ENCODE measurements at regions not wholly inside any gene's neighbourhood (a gene's known extent, or its start where the extent isn't known, plus 50 kb on each side); places are given as distances from the start of the nearest gene placed in this dataset.
"Not testable (repeated sequence)": the region's sequence is repeated elsewhere in the genome, so short reads cannot be mapped to it uniquely, and the experiment has no call there.

- not testable (repeated sequence) for DNase-seq (ENCODE audit: low spot score)
These were observed 164.0 kb downstream of the HRH4 start for GRCh38 chr18:24624421-24624820.

- no peak for DNase-seq (ENCODE audit: low spot score)
These were observed 167.3 kb downstream of the HRH4 start for GRCh38 chr18:24627644-24628315.

GRCh38 chr18:24628326-24628725 is 167.9 kb downstream of the HRH4 start:
- no peak for DNase-seq (ENCODE audit: low spot score)

GRCh38 chr18:24629921-24630320 is 169.5 kb downstream of the HRH4 start:
- DNase-seq (ENCODE audit: low spot score): no peak

GRCh38 chr18:24630346-24630880 is 170.0 kb downstream of the HRH4 start:
- no peak for DNase-seq (ENCODE audit: low spot score)

- no peak for DNase-seq (ENCODE audit: low spot score)
These were observed 171.0 kb downstream of the HRH4 start for GRCh38 chr18:24631243-24632025.

GRCh38 chr18:24632158-24632988 is 171.9 kb downstream of the HRH4 start:
- DNase-seq (ENCODE audit: low spot score): no peak

- no peak for DNase-seq (ENCODE audit: low spot score)
These were observed 172.7 kb downstream of the HRH4 start for GRCh38 chr18:24633121-24633520.

- DNase-seq (ENCODE audit: low spot score): no peak
These were observed 189.1 kb downstream of the HRH4 start for GRCh38 chr18:24649571-24649970.

- DNase-seq (ENCODE audit: low spot score): no peak
These were observed 191.0 kb downstream of the HRH4 start for GRCh38 chr18:24651434-24651833.

GRCh38 chr18:24656050-24656449 is 195.6 kb downstream of the HRH4 start:
- no peak for DNase-seq (ENCODE audit: low spot score)

GRCh38 chr18:24656551-24657443 is 196.4 kb downstream of the HRH4 start:
- DNase-seq (ENCODE audit: low spot score): no peak

GRCh38 chr18:24657444-24657842 is 197.0 kb downstream of the HRH4 start:
- no peak for DNase-seq (ENCODE audit: low spot score)

- DNase-seq (ENCODE audit: low spot score): no peak
These were observed 197.9 kb downstream of the HRH4 start for GRCh38 chr18:24658302-24658701.

GRCh38 chr18:24659827-24660720 is 199.6 kb downstream of the HRH4 start:
- no peak for DNase-seq (ENCODE audit: low spot score)

- no peak for DNase-seq (ENCODE audit: low spot score)
These were observed 200.5 kb downstream of the HRH4 start for GRCh38 chr18:24660956-24661355.

GRCh38 chr18:24662412-24662821 is 202.0 kb downstream of the HRH4 start:
- DNase-seq (ENCODE audit: low spot score): no peak

GRCh38 chr18:24663026-24663425 is 202.6 kb downstream of the HRH4 start:
- DNase-seq (ENCODE audit: low spot score): no peak

- no peak for DNase-seq (ENCODE audit: low spot score)
These were observed 208.6 kb downstream of the HRH4 start for GRCh38 chr18:24669015-24669414.

GRCh38 chr18:24669502-24669901 is 209.1 kb downstream of the HRH4 start:
- DNase-seq (ENCODE audit: low spot score): no peak

Data from putamen (tissue), 1 donor.